ENCODE measurements at regions not wholly inside any gene's neighbourhood (a gene's known extent, or its start where the extent isn't known, plus 50 kb on each side); places are given as distances from the start of the nearest gene placed in this dataset.

DNA sequence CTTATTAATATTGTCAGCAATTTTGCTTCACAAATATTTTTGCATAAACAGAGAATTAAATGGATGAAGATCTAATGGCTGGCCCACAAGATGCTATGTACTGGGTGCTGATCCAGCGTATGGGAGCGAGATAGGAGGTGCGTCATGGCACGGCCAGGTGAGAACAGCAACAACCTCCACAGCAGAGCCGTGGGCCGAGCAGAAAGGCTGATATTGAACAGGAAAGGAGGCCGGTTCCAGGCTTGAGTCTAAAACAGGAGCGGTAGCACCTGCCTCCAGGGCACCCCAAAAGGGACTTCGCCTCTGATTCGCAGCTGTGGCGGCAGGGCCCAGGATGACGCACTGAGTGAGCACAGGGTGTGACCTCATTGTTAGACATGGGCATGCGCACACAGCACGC lies 1502.1 kb downstream of the TBC1D22A start:
- H3K27ac ChIP-seq = no peak overlapping the region
- no peaks in the 10 kb centered on the region for H3K27me3 ChIP-seq
- no peaks in the 10 kb centered on the region for H3K36me3 ChIP-seq
- TF ChIP-seq, protein P1, sequence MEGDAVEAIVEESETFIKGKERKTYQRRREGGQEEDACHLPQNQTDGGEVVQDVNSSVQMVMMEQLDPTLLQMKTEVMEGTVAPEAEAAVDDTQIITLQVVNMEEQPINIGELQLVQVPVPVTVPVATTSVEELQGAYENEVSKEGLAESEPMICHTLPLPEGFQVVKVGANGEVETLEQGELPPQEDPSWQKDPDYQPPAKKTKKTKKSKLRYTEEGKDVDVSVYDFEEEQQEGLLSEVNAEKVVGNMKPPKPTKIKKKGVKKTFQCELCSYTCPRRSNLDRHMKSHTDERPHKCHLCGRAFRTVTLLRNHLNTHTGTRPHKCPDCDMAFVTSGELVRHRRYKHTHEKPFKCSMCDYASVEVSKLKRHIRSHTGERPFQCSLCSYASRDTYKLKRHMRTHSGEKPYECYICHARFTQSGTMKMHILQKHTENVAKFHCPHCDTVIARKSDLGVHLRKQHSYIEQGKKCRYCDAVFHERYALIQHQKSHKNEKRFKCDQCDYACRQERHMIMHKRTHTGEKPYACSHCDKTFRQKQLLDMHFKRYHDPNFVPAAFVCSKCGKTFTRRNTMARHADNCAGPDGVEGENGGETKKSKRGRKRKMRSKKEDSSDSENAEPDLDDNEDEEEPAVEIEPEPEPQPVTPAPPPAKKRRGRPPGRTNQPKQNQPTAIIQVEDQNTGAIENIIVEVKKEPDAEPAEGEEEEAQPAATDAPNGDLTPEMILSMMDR (IDR thresholded peaks at IDR 0.05) = no peak
- no peaks in the 10 kb centered on the region for H3K9me3 ChIP-seq
- no peak overlapping the region for H3K4me3 ChIP-seq
- DNase-seq (ENCODE audit: low spot score) = no peak
- H3K4me1 ChIP-seq = no peaks in the 10 kb centered on the region

DNA sequence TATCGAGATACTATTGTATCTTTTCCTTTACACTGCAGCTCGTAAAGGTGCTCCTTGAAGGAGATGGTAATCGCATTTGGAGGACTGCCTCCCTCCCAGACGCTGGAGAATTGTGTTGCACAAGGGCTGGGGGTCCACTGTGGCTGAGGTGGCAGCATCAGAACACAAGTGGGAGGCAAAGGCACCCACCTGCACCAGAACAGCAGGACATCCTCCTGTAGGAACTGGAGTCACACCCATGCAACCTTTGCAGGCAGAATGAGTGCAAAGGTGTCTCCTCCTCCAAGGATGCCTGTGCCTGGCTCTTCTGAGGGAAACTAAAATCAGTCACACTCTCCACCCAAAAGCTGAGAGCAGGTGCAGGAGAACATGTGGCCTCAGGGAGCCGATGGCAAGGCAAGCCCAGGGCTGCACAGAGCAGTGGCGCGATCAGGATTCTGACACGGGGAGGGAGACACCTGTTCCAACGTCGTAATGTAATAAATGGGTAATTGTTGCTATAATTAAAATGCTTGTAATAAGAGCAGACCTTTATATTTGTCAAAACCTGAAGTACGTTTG lies 1501.4 kb downstream of the TBC1D22A start:
- DNase-seq (ENCODE audit: low spot score) = no peak
- Histone ChIP-seq H3K9me3 (no peaks in the 10 kb centered on the region), H3K27me3 (no peaks in the 10 kb centered on the region), H3K27ac (no peak overlapping the region), H3K4me3 (no peak overlapping the region), H3K36me3 (no peaks in the 10 kb centered on the region), H3K4me1 (no peaks in the 10 kb centered on the region)
- TF ChIP-seq, protein P1 (IDR thresholded peaks at IDR 0.05) = no peak

DNA sequence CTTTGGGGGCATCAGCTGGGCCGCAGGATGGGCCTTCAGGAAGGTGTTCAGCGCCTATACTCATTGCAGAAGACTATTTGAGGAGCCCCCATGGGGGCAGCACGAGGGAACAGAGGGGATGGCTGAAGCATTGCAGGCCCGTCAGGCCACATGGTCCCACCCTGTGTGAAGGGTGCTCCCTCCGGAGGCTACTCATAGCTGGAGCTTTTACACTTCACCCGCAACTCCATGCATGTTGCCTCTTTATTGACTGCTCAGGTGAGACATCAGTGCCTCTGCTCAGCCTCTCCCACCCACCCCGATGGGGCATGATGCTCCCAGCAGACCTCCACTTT lies 1500.9 kb downstream of the TBC1D22A start:
- no peak overlapping the region for H3K27ac ChIP-seq
- no peaks in the 10 kb centered on the region for H3K27me3 ChIP-seq
- H3K9me3 ChIP-seq = no peaks in the 10 kb centered on the region
- no peak overlapping the region for H3K4me3 ChIP-seq
- H3K36me3 ChIP-seq = no peaks in the 10 kb centered on the region
- no peak for DNase-seq (ENCODE audit: low spot score)
- no peaks in the 10 kb centered on the region for H3K4me1 ChIP-seq
- TF ChIP-seq, protein P1 (IDR thresholded peaks at IDR 0.05) = no peak

DNA sequence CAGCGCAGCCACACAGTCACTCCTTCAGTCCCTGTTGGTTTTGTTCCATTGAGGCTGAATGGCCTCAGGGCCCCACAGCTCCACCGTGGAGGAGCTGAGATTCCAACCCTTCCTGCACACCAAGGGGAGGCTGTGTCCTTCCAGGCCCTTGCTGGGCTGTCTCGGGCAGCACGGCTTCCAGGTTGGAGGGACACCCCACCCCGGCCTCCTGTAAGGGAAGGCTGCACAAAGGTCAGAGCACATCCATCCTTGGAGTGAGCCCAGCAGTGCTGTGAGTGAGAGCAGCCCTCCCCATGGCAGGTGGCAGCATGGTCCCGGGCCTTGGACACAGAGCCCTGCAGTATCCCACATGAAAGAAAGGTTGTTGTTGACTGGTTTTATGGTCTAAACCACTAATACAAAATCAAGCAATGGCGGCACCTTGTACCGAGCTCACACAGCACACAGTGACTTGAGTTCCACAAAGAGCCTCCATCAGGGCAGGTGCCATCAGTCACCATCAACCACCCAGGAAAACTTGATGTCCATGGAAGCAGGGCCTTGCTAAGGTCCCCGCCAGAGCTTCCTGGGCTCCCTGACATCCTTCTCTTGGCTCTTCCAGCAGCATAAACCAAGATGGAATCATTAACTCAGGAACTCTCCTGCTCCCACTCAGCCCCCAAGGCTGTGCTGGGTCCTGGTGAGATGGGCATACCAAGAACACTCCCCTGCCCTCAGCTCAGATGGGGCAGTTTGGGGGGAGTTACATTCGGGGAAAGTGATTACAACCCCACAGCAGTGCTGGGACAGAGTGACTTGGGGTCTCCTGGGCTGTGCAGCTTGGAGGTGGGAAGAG lies 1500.4 kb downstream of the TBC1D22A start:
- no peak for DNase-seq (ENCODE audit: low spot score)
- no peaks in the 10 kb centered on the region for H3K27me3 ChIP-seq
- H3K27ac ChIP-seq = no peak overlapping the region
- H3K9me3 ChIP-seq = no peaks in the 10 kb centered on the region
- TF ChIP-seq, protein P1 (IDR thresholded peaks at IDR 0.05) = no peak
- no peaks in the 10 kb centered on the region for H3K36me3 ChIP-seq
- no peak overlapping the region for H3K4me3 ChIP-seq
- H3K4me1 ChIP-seq = no peaks in the 10 kb centered on the region

DNA sequence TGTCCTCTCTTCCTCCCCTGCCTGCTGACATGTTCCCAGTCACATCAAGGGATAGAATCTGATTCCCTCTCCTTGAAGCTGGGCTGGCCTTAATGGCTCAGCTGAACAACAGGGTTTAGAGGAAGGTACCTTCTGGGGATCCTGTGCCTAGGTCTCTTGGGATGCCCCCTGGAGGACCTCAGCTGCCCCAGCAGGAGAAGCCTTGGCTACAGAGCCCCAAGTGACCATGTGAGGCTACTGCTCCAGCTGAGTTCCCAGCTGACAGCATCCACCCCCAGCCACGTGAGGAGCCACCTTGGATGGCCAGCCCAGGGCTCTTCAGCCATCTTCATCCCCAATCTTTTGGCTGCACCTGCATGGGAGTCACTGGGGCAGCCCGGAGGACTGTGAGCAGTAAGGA lies 1499.3 kb downstream of the TBC1D22A start:
- no peak for DNase-seq (ENCODE audit: low spot score)

More for the DNA sequence above, 1499.3 kb downstream of the TBC1D22A start:
- Histone ChIP-seq H3K4me3 (no peak overlapping the region), H3K36me3 (no peaks in the 10 kb centered on the region), H3K9me3 (no peaks in the 10 kb centered on the region), H3K27ac (no peak overlapping the region), H3K4me1 (no peaks in the 10 kb centered on the region), H3K27me3 (no peaks in the 10 kb centered on the region)
- TF ChIP-seq, protein P1 (IDR thresholded peaks at IDR 0.05) = no peak

Measured in right atrium auricular region (tissue), 2 donors.